A549 (cell line): ENCODE measurements at regions not wholly inside any gene's neighbourhood (a gene's known extent, or its start where the extent isn't known, plus 50 kb on each side); places are given as distances from the start of the nearest gene placed in this dataset.

Source experiments
- ATAC-seq, 2 experiments: fragments of 200-7000 bp in 1 of 2; fragments of >200 bp in 1 of 2; cut with Nextera tagmentation in 1 of 2; cut with Tn5 transposase in 1 of 2; 3 replicates each; pipeline versions ENCODE4 v1.8.0 to v1.9.1; 2018 to 2020; ENCODE audit warnings: mild to moderate bottlenecking in 1 of 2, moderate library complexity in 1 of 2
- CTCF ChIA-PET: fragments of 300-600 bp; sonication (Branson Sonifier 250); formaldehyde crosslinking; extraction: SDS; loops from one replicate; lab custom pipeline; 2021; ENCODE audit warnings: antibody characterized with exemption, inconsistent platforms; lab: Yijun Ruan, JAX
- POLR2A ChIA-PET: fragments of 350-600 bp; formaldehyde crosslinking; extraction: SDS; loops from one replicate; lab custom pipeline; 2021; ENCODE audit warnings: antibody characterized with exemption, inconsistent platforms; lab: Yijun Ruan, JAX
- DNase-seq, 2 experiments: peaks; one replicate each; pipeline versions ENCODE4 v3.0.0 to v3.0.0-alpha.2; 2011 to 2016; ENCODE audit warnings: low read depth in 1 of 2, low spot score in 1 of 2
- FAIRE-seq: peaks from 2 replicates; lab custom pipeline; 2011; peaks lifted over from hg19 to GRCh38; lab: Jason Lieb, UNC
- H3K27ac ChIP-seq, 2 experiments: fragments of >200 bp; sonication (Bioruptor Twin); formaldehyde crosslinking; 3 replicates each; pipeline ENCODE4 v1.5.1; 2016 to 2017
- H3K4me1 ChIP-seq: fragments of >200 bp; sonication (Bioruptor Twin); formaldehyde crosslinking; 3 replicates; pipeline ENCODE4 v1.6.1; 2016
- H3K4me2 ChIP-seq: fragments of >200 bp; sonication (Bioruptor Twin); formaldehyde crosslinking; 3 replicates; pipeline ENCODE4 v1.6.1; 2016
- H3K4me3 ChIP-seq: fragments of >200 bp; sonication (Bioruptor Twin); formaldehyde crosslinking; 3 replicates; pipeline ENCODE4 v1.5.1; 2016
- H3K9me3 ChIP-seq: fragments of >200 bp; sonication (Bioruptor Twin); formaldehyde crosslinking; 3 replicates; pipeline ENCODE4 v1.6.1; 2016
- CBX2 ChIP-seq: fragments of 200-600 bp; sonication (generic); IDR thresholded peaks from 2 replicates; pipeline ENCODE4 v1.6.1; 2016; ENCODE audit warnings: low read depth, mild to moderate bottlenecking, borderline replicate concordance
- CEBPB ChIP-seq, 2 experiments: fragments of >200 bp in 1 of 2; sonication (Bioruptor Twin) in 1 of 2; formaldehyde crosslinking in 1 of 2; IDR thresholded peaks; 2 replicates each; pipeline ENCODE4 v1.6.1; 2012 to 2016
- CHD4 ChIP-seq: fragments of 200-600 bp; sonication (generic); IDR thresholded peaks from 2 replicates; pipeline ENCODE4 v1.6.1; 2016; ENCODE audit warnings: antibody characterized with exemption, mild to moderate bottlenecking, borderline replicate concordance
- ELK1 ChIP-seq: fragments of 150-350 bp; IDR thresholded peaks from 2 replicates; pipeline ENCODE4 v1.6.1; 2014; ENCODE audit warnings: low read depth, mild to moderate bottlenecking, low read length
- HES2 ChIP-seq: fragments of >200 bp; sonication (Bioruptor Twin); formaldehyde crosslinking; IDR thresholded peaks from 2 replicates; pipeline ENCODE4 v1.6.1; 2016
- HOXA7 ChIP-seq: fragments of 250-450 bp; sonication (Bioruptor Pico); IDR thresholded peaks from 2 replicates; pipeline ENCODE4 v1.5.0; 2020; ENCODE audit warnings: mild to moderate bottlenecking, moderate library complexity
- HOXB13 ChIP-seq: fragments of 250-450 bp; sonication (Bioruptor Pico); IDR thresholded peaks from 2 replicates; pipeline ENCODE4 v1.5.0; 2020; ENCODE audit warnings: low read depth, mild to moderate bottlenecking, moderate library complexity
- JUNB ChIP-seq: fragments of >200 bp; sonication (Bioruptor Twin); formaldehyde crosslinking; IDR thresholded peaks from 2 replicates; pipeline ENCODE4 v1.6.1; 2016
- MAX ChIP-seq: IDR thresholded peaks from 2 replicates; pipeline ENCODE4 v1.6.1; 2012
- MYC ChIP-seq: IDR thresholded peaks from 2 replicates; pipeline ENCODE4 v1.6.1; 2012; ENCODE audit warnings: mild to moderate bottlenecking, inconsistent platforms, low read length, improper control_type of control experiment, borderline replicate concordance
- NPAS2 ChIP-seq: fragments of 250-450 bp; sonication (Bioruptor Pico); IDR thresholded peaks from 2 replicates; pipeline ENCODE4 v1.8.0; 2022; ENCODE audit warnings: mild to moderate bottlenecking, moderate library complexity, borderline replicate concordance
- PBX3 ChIP-seq: IDR thresholded peaks from 2 replicates; pipeline ENCODE4 v1.6.1; 2012
- POLR2AphosphoS2 ChIP-seq: conservative IDR thresholded peaks from 2 replicates; pipeline ENCODE4 v1.6.1; 2012; ENCODE audit warnings: low read length, improper control_type of control experiment, inconsistent platforms
- REST ChIP-seq: fragments of 200-600 bp; sonication (generic); IDR thresholded peaks from 2 replicates; pipeline ENCODE4 v1.6.1; 2016; ENCODE audit warnings: antibody characterized with exemption, mild to moderate bottlenecking, moderate library complexity
- RNF2 ChIP-seq: fragments of 200-600 bp; sonication (generic); IDR thresholded peaks from 2 replicates; pipeline ENCODE4 v1.6.1; 2016; ENCODE audit warnings: low read depth, mild to moderate bottlenecking, antibody characterized with exemption, moderate library complexity, borderline replicate concordance
- SMC3 ChIP-seq: fragments of >200 bp; sonication (Bioruptor Twin); formaldehyde crosslinking; IDR thresholded peaks from 3 replicates; pipeline ENCODE4 v1.6.1; 2018; ENCODE audit warnings: inconsistent platforms
- SREBF2 ChIP-seq: fragments of 450-650 bp; IDR thresholded peaks from 2 replicates; pipeline ENCODE4 v1.6.1; 2014; ENCODE audit warnings: mild to moderate bottlenecking, moderate library complexity
- TFCP2L1 ChIP-seq: fragments of 250-450 bp; sonication (Bioruptor Pico); IDR thresholded peaks from 2 replicates; pipeline ENCODE4 v1.5.0; 2021; ENCODE audit warnings: mild to moderate bottlenecking
- TP53 ChIP-seq: fragments of 250-450 bp; sonication (Bioruptor Pico); IDR thresholded peaks from 2 replicates; pipeline ENCODE4 v1.5.0; 2021; ENCODE audit warnings: mild to moderate bottlenecking, moderate library complexity
- USF2 ChIP-seq: fragments of 450-650 bp; IDR thresholded peaks from 2 replicates; pipeline ENCODE4 v1.6.1; 2014; ENCODE audit warnings: antibody characterized with exemption
- ZC3H11A ChIP-seq: fragments of 450-650 bp; IDR thresholded peaks from 2 replicates; pipeline ENCODE4 v1.6.1; 2014; ENCODE audit warnings: antibody characterized with exemption, mild to moderate bottlenecking
- WGBS: methylation state at CpG from one replicate; pipeline ENCODE4 v1.1.6; 2017; ENCODE audit errors: missing lambda C conversion rate; 5-methylcytosine and 5-hydroxymethylcytosine counted together
- TF ChIP-seq, protein P1 (sequence below): fragments of 250-450 bp; sonication (Bioruptor Pico); IDR thresholded peaks from 2 replicates; pipeline ENCODE4 v1.5.0; 2021; ENCODE audit warnings: mild to moderate bottlenecking, moderate library complexity, borderline replicate concordance
- TF ChIP-seq, protein P2 (sequence below): IDR thresholded peaks from 2 replicates; pipeline ENCODE4 v1.6.1; 2012; ENCODE audit warnings: low read depth, borderline replicate concordance

DNA sequence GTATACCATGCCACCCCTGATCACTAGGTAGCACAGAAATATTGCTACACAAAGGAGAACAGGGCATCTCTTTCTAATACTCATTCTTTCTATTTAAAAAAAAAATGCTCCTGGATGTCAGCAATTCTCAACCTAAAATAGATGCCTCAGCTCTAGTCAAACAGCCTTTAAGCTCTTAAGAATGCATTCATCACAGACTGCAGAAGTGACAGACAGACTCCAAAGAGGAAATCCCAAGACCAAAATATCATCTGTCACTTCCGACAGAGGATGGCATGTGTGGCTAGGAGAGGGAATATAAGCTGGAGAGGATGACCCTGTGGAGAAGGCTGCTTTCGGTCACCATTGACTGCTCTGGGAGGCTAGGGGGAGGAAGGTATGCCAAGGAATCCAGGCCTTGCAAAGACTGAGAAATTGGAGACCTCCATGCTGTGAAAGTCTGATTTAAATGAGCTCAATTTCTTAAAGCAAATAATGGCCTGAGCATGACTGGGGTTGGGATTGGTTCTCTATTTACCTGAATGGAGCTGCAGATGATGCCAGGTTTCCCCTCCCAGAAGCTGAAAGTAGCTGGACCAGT, 277.4 kb downstream of the BRINP2 start:
- ChIA-PET CTCF (interaction anchor here (1.3 kb wide), 2 partner anchors 9 to 550 kb away, joined by 3 read pairs; no protein-coding TSS in a partner anchor), POLR2A (no interaction called here)
- H3K4me3 ChIP-seq = no peak overlapping the region
- no peak overlapping the region for H3K27ac ChIP-seq
- DNase-seq (no peak), FAIRE-seq (no peak), ATAC-seq (no peak)
- H3K4me1 ChIP-seq = no peaks in the 10 kb centered on the region
- TF ChIP-seq TFCP2L1 (CRISPR knock-in tag) (no peak), CHD4 (no peak), SMC3 (no peak), CBX2 (no peak), POLR2AphosphoS2 (no peak), REST (no peak), JUNB (no peak), CEBPB (IDR thresholded peaks at IDR 0.05) (no peak)
- TF ChIP-seq, protein P1, sequence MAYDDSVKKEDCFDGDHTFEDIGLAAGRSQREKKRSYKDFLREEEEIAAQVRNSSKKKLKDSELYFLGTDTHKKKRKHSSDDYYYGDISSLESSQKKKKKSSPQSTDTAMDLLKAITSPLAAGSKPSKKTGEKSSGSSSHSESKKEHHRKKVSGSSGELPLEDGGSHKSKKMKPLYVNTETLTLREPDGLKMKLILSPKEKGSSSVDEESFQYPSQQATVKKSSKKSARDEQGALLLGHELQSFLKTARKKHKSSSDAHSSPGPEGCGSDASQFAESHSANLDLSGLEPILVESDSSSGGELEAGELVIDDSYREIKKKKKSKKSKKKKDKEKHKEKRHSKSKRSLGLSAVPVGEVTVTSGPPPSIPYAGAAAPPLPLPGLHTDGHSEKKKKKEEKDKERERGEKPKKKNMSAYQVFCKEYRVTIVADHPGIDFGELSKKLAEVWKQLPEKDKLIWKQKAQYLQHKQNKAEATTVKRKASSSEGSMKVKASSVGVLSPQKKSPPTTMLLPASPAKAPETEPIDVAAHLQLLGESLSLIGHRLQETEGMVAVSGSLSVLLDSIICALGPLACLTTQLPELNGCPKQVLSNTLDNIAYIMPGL (CRISPR knock-in tag) = no peak
- no peaks in the 10 kb centered on the region for H3K9me3 ChIP-seq
- WGBS = 14% methylated on average over 2 of the region's 2 CpGs
- no peak overlapping the region for H3K4me2 ChIP-seq

DNA sequence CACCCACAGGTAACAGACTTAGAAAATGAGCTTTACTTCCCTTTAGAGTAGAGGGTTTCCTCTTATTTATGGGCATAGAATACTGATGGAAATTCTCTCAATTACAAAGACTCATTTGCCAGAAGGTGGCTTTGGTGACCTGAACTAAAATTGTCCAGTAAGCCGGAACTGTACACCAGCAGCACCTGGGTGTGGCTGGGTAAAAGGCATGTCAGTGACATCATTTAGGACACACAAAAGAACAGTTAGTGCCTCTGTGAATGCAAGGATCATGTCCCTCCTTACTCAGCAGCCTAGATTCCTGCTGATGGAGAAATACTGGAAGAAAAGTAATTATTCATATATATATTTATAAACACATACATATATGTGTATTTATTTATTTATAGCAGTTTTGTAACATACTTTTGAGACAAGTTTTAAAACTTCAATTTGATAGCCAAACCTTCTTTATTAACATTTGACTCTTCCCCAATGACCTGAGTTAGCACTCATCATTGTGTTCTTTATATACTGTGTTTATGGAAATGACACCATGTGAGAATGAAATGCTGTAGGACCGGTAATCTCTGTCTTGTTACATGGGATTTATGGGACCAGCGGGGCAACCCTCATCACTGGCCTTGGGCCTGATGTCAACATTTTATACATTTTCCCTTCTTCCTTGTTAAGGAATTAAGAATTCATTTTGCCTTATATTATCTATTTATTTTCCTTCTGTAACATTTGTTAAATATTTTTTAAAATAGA, 274.4 kb downstream of the BRINP2 start:
- CTCF ChIA-PET = no interaction called here

More for the DNA sequence above, 274.4 kb downstream of the BRINP2 start:
- H3K27ac ChIP-seq = no peak overlapping the region
- 45% methylated on average over 3 of the region's 3 CpGs for WGBS
- H3K4me3 ChIP-seq = no peak overlapping the region
- TF ChIP-seq HOXA7 (CRISPR knock-in tag) (no peak), MYC (no peak), CHD4 (no peak), HES2 (no peak), PBX3 (no peak), RNF2 (no peak), MAX (no peak), NPAS2 (CRISPR knock-in tag) (no peak), ELK1 (no peak), SMC3 (no peak), JUNB (no peak), ZC3H11A (no peak), TP53 (CRISPR knock-in tag) (no peak), SREBF2 (no peak), USF2 (no peak), HOXB13 (no peak)
- TF ChIP-seq, protein P2, sequence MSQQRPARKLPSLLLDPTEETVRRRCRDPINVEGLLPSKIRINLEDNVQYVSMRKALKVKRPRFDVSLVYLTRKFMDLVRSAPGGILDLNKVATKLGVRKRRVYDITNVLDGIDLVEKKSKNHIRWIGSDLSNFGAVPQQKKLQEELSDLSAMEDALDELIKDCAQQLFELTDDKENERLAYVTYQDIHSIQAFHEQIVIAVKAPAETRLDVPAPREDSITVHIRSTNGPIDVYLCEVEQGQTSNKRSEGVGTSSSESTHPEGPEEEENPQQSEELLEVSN = no peak
- no peak for DNase-seq
- H3K9me3 ChIP-seq = no peaks in the 10 kb centered on the region
- FAIRE-seq = no peak
- POLR2A ChIA-PET = no interaction called here
- H3K4me2 ChIP-seq = no peak overlapping the region
- ATAC-seq = no peak
- H3K4me1 ChIP-seq = no peaks in the 10 kb centered on the region
